OCI-LY1 (cell line): ENCODE measurements at regions not wholly inside any gene's neighbourhood (a gene's known extent, or its start where the extent isn't known, plus 50 kb on each side); places are given as distances from the start of the nearest gene placed in this dataset.

ENCODE experiments used
- EZH2 ChIP-seq: fragments of 200-600 bp; sonication (generic), shearing (Covaris generic); IDR thresholded peaks from 2 replicates; pipeline ENCODE4 v1.8.0; 2017; ENCODE audit warnings: borderline replicate concordance, mixed run types, mild to moderate bottlenecking, antibody characterized with exemption, low read length, moderate library complexity, mixed read lengths
- TF ChIP-seq, protein P1 (sequence below): fragments of 200-600 bp; sonication (generic), shearing (Covaris generic); IDR thresholded peaks from 2 replicates; pipeline ENCODE4 v1.5.1; 2017; ENCODE audit warnings: mild to moderate bottlenecking, antibody characterized with exemption, low read length, moderate library complexity, mixed read lengths

DNA sequence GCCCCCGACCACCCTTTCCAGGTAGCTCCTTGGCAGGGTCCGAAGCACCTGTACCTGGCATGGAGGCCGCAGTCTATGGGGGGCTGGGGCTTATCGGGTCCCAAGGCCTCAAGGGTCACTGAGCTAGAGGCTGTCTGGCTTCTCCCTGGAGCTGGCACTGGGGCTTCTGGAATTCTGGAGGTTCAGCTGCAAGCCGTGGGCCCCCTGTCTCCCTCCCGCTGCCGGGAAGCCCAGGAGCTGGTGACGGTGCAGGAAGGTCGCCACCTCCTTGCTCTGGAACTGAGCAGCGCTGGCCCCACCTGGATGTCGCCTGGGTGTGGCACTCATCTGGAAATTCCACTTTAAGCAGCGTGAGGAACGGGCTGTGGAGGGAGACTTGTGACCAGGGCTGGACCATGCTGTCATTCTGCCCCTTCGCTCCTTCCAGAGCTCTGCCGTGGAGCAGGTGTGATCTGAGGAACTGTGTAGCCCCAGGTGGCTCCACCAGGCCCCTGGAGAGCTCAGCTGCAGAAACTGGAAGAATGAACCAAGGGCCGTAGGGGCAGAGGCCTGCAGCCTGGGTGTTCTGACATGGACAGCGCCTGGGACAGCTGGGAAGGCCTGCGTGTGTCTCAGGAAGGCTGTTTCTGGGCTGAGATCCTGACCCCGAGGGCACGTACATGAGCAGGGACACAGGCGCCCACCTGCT lies 129.7 kb upstream of the PPP2R2D start:
- TF ChIP-seq, protein P1, sequence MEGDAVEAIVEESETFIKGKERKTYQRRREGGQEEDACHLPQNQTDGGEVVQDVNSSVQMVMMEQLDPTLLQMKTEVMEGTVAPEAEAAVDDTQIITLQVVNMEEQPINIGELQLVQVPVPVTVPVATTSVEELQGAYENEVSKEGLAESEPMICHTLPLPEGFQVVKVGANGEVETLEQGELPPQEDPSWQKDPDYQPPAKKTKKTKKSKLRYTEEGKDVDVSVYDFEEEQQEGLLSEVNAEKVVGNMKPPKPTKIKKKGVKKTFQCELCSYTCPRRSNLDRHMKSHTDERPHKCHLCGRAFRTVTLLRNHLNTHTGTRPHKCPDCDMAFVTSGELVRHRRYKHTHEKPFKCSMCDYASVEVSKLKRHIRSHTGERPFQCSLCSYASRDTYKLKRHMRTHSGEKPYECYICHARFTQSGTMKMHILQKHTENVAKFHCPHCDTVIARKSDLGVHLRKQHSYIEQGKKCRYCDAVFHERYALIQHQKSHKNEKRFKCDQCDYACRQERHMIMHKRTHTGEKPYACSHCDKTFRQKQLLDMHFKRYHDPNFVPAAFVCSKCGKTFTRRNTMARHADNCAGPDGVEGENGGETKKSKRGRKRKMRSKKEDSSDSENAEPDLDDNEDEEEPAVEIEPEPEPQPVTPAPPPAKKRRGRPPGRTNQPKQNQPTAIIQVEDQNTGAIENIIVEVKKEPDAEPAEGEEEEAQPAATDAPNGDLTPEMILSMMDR = no peak
- TF ChIP-seq EZH2 = no peak
